ENCODE measurements at regions not wholly inside any gene's neighbourhood (a gene's known extent, or its start where the extent isn't known, plus 50 kb on each side); places are given as distances from the start of the nearest gene placed in this dataset.

DNA sequence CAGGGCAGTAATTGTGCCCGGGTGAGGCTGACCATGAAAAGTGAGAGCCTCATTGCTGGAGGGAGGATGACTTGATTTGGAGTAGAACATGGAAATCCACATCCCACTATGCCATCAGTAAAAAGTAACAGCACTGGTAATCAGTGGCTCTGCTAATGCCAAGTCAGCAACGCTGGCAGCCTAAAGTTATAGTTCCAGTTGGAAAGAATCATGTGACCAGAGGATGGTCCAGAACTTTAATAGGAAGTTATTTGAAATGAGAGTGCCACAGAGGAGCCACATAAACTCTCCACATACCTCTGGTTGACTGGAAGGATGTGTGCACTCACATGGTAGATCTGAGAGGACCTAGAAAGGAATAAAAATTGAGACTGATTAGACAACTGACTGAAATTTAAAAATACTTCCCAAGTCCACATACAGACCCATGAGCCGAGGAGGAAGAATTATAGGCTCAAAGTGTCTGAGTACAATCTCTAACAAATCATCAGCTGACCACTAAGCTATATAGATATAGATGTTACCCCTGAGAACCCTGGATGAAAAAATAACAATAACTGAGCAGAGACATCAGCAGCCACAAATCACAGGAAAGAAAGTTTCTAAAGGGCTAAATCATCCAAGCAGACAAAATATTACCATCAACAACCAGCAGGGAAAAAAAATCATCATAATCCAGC is 346.8 kb downstream of the STK39 start:
- intact Hi-C loops (cut with DNase I; ENCODE audit: low total_unique reads), result no loop called here
- H3K4me3 ChIP-seq, result no peak overlapping the region
- WGBS, 5 donors, result 81 to 92% (median 88%) methylated on average over 3 of the region's 3 CpGs
- no peaks in the 10 kb centered on the region for H3K27me3 ChIP-seq (replicated peaks in 1 of 7)
- DNase-seq, result no peak
- H3K9me3 ChIP-seq, result no peaks in the 10 kb centered on the region
- H3K4me1 ChIP-seq, result no peaks in the 10 kb centered on the region
- H3K36me3 ChIP-seq, result no peaks in the 10 kb centered on the region
- TF ChIP-seq POLR2A (IDR thresholded peaks at IDR 0.05), result no peak
- no peak overlapping the region for H3K27ac ChIP-seq

GRCh38 chr2:167898340-167898739 is 349.1 kb downstream of the STK39 start:
- Histone ChIP-seq H3K27ac (no peak overlapping the region), H3K9me3 (peaks cover 0 to 7% (median 0%) of the 10 kb centered on the region in 8 donors), H3K36me3 (no peaks in the 10 kb centered on the region), H3K4me3 (no peak overlapping the region), H3K27me3 (replicated peaks in 1 of 7) (no peaks in the 10 kb centered on the region), H3K4me1 (no peaks in the 10 kb centered on the region)
- intact Hi-C loops (cut with DNase I; ENCODE audit: low total_unique reads), result no loop called here
- WGBS, 5 donors, result 88 to 94% (median 90%) methylated on average over 3 of the region's 3 CpGs
- no peak for TF ChIP-seq CTCF (IDR thresholded peaks at IDR 0.05 in 8 of 11, conservative IDR thresholded peaks at IDR 0.05 in 3 of 11)
- no peak for TF ChIP-seq POLR2A (IDR thresholded peaks at IDR 0.05)
- no peak for TF ChIP-seq POLR2AphosphoS5 (IDR thresholded peaks at IDR 0.05)
- DNase-seq, result no peak

GRCh38 chr2:167891841-167892240 is 355.6 kb downstream of the STK39 start:
- Histone ChIP-seq H3K4me1 (no peaks in the 10 kb centered on the region), H3K36me3 (no peaks in the 10 kb centered on the region), H3K27me3 (replicated peaks in 1 of 7) (no peaks in the 10 kb centered on the region), H3K27ac (no peak overlapping the region), H3K9me3 (peaks cover 0 to 27% (median 11%) of the 10 kb centered on the region in 8 donors), H3K4me3 (no peak overlapping the region)
- WGBS, 5 donors, result 82 to 97% (median 88%) methylated on average over 5 of the region's 5 CpGs
- DNase-seq, result no peak
- intact Hi-C loops (cut with DNase I; ENCODE audit: low total_unique reads), result no loop called here
- no peak for TF ChIP-seq POLR2AphosphoS5 (IDR thresholded peaks at IDR 0.05)
- TF ChIP-seq POLR2A (IDR thresholded peaks at IDR 0.05), result no peak
- no peak for TF ChIP-seq CTCF (IDR thresholded peaks at IDR 0.05 in 8 of 11, conservative IDR thresholded peaks at IDR 0.05 in 3 of 11)

DNA sequence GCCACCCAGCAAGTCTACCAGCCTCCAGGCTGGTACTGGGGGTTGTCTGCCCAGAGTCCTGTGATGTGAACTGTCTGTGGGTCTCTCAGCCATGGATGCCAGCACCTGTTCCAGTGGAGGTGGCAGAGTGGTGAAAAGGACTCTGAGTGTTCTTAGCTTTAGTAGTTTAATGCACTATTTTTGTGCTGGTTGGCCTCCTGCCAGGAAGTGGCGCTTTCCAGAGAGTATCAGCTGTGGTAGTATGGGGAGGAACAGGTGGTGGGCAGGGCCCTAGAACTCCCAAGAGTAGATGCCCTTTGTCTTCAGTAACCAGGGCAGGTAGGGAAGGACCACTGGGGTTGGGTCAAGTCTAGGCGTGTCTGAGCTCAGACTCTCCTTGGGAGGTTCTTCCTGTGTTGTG is 356.7 kb downstream of the STK39 start:
- DNase-seq, result no peak
- no peaks in the 10 kb centered on the region for H3K27me3 ChIP-seq (replicated peaks in 1 of 7)
- no peaks in the 10 kb centered on the region for H3K36me3 ChIP-seq
- TF ChIP-seq CTCF (IDR thresholded peaks at IDR 0.05 in 8 of 11, conservative IDR thresholded peaks at IDR 0.05 in 3 of 11) (no peak), POLR2A (IDR thresholded peaks at IDR 0.05) (no peak), POLR2AphosphoS5 (IDR thresholded peaks at IDR 0.05) (no peak)
- 68 to 92% (median 83%) methylated on average over 2 of the region's 2 CpGs for WGBS, 5 donors
- no peaks in the 10 kb centered on the region for H3K4me1 ChIP-seq
- no peak overlapping the region for H3K4me3 ChIP-seq
- intact Hi-C loops (cut with DNase I; ENCODE audit: low total_unique reads), result no loop called here
- no peak overlapping the region for H3K27ac ChIP-seq
- peaks cover 0 to 27% (median 12%) of the 10 kb centered on the region in 8 donors for H3K9me3 ChIP-seq
